ENCODE measurements at regions not wholly inside any gene's neighbourhood (a gene's known extent, or its start where the extent isn't known, plus 50 kb on each side); places are given as distances from the start of the nearest gene placed in this dataset.

GRCh38 chr6:137734005-137734874 lies 132.8 kb upstream of the TNFAIP3 start:
- H3K27ac ChIP-seq (replicated peaks): no peak overlapping the region; the same call in 1 of the 2 replicates
- no peaks in the 10 kb centered on the region for H3K27me3 ChIP-seq (ENCODE audit: insufficient read depth, poor library complexity, severe bottlenecking)
- no peak overlapping the region for H3K4me3 ChIP-seq (replicated peaks; ENCODE audit: insufficient read depth, low read length)
- TF ChIP-seq REST (IDR thresholded peaks at IDR 0.05; ENCODE audit: insufficient replicate concordance, low read depth) (no peak), SPI1 (IDR thresholded peaks at IDR 0.05; ENCODE audit: borderline replicate concordance, low read depth) (no peak), GABPA (IDR thresholded peaks at IDR 0.05; ENCODE audit: low read depth) (no peak), CTCF (IDR thresholded peaks at IDR 0.05; ENCODE audit: insufficient read depth, low read length) (no peak)
- DNase-seq (ENCODE audit: low read depth in 1 of 2, low spot score in 1 of 2): no peak

GRCh38 chr6:137734875-137735182 lies 132.2 kb upstream of the TNFAIP3 start:
- DNase-seq (ENCODE audit: low read depth in 1 of 2, low spot score in 1 of 2): peak; percentile 64 to 77
- H3K4me3 ChIP-seq (replicated peaks; ENCODE audit: insufficient read depth, low read length): no peak overlapping the region

More at GRCh38 chr6:137734875-137735182, 132.2 kb upstream of the TNFAIP3 start:
- TF ChIP-seq CTCF (IDR thresholded peaks at IDR 0.05; ENCODE audit: insufficient read depth, low read length): no peak
- no peak for TF ChIP-seq GABPA (IDR thresholded peaks at IDR 0.05; ENCODE audit: low read depth)
- peak; percentile 49; the same call in 1 of the 2 replicates for TF ChIP-seq SPI1 (IDR thresholded peaks at IDR 0.05; ENCODE audit: borderline replicate concordance, low read depth)
- no peak for TF ChIP-seq POLR2AphosphoS5 (IDR thresholded peaks at IDR 0.05; ENCODE audit: low read depth)
- no peak for TF ChIP-seq REST (IDR thresholded peaks at IDR 0.05; ENCODE audit: insufficient replicate concordance, low read depth)
- no peaks in the 10 kb centered on the region for H3K27me3 ChIP-seq (ENCODE audit: insufficient read depth, poor library complexity, severe bottlenecking)
- H3K27ac ChIP-seq (replicated peaks): no peak overlapping the region; the same call in 1 of the 2 replicates

All from HL-60 (cell line).